Thyroid gland (tissue), 4 donors: ENCODE measurements at regions not wholly inside any gene's neighbourhood (a gene's known extent, or its start where the extent isn't known, plus 50 kb on each side); places are given as distances from the start of the nearest gene placed in this dataset.

ENCODE experiments used
- DNase-seq, 2 donors: peaks; one replicate each; pipeline ENCODE4 v3.0.0-alpha.2; 2019
- H3K27ac ChIP-seq, 3 donors: fragments of 200-600 bp; sonication (generic); 1 replicate in 2 of 3; 2 replicates in 1 of 3; pipeline ENCODE4 v1.5.1; 2016 to 2019; ENCODE audit warnings: mild to moderate bottlenecking in 1 of 3, moderate library complexity in 1 of 3
- H3K27me3 ChIP-seq: fragments of 200-600 bp; sonication (generic); one replicate; pipeline ENCODE4 v1.5.1; 2019
- H3K36me3 ChIP-seq, 2 donors: fragments of 200-600 bp; sonication (generic); one replicate each; pipeline ENCODE4 v1.5.1; 2016 to 2019
- H3K4me1 ChIP-seq, 2 donors: fragments of 200-600 bp; sonication (generic); one replicate each; pipeline ENCODE4 v1.5.1; 2017 to 2019
- H3K4me3 ChIP-seq, 3 donors: fragments of 200-600 bp; sonication (generic); replicated peaks in 1 of 3; 1 replicate in 2 of 3; 2 replicates in 1 of 3; pipeline ENCODE4 v1.5.1; 2016; ENCODE audit warnings: mild to moderate bottlenecking in 1 of 3
- H3K9me3 ChIP-seq: fragments of 200-600 bp; sonication (generic); one replicate; pipeline ENCODE4 v1.5.1; 2017
- POLR2A ChIP-seq, 2 donors: fragments of 450-650 bp; IDR thresholded peaks; one replicate each; pipeline ENCODE4 v1.6.1; 2017; ENCODE audit warnings: antibody characterized with exemption in 2 of 2, mild to moderate bottlenecking in 2 of 2, moderate library complexity in 1 of 2
- WGBS, 2 donors: methylation state at CpG; one replicate each; pipeline ENCODE4 v1.1.5; 2017; 5-methylcytosine and 5-hydroxymethylcytosine counted together
- intact Hi-C: fragments of 100-400 bp; cut with DNase I; formaldehyde crosslinking; loops from one replicate; pipeline ENCODE4 v1.15.1; 2023
- TF ChIP-seq, protein P1 (sequence below), 6 experiments: fragments of 200-600 bp in 3 of 6; fragments of 450-650 bp in 3 of 6; sonication (generic) in 3 of 6; IDR thresholded peaks; one replicate each; pipeline ENCODE4 v1.5.1; 2016 to 2019; ENCODE audit warnings: antibody characterized with exemption in 6 of 6, mild to moderate bottlenecking in 2 of 6, inconsistent platforms in 1 of 6, moderate library complexity in 1 of 6

DNA sequence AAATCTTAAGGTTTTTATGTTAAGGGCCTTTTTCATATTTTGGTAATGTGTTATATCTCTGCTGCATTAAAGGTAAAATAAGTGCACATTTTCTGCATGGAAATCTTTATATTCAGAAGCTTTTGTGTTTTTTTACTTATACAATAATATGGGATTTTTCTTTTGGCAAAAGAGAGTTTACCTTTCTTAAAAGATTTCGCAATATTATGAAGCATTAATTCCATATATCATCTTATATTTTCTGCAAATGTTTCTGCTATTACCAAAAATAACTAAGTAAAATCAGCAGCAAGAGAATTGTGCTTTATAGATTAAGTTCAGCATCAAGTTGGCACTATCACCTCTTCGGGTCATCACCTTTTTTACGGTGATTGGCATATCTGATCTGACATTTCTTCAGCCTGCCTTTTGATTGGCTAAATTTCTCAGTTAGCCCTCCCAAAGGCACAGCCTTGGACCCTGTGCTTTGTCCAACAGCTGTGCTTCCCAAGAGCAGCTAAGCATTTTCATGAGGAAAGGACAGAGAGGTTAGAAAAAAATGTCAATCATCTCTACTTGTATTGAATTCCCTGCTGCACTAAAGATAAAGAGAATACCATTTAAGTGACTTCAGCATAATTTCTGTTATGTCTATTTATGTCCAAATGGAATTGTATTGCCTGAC, 767.1 kb upstream of the PRMT6 start:
- Histone ChIP-seq H3K27me3 (no peaks in the 10 kb centered on the region), H3K9me3 (no peaks in the 10 kb centered on the region), H3K36me3 (no peaks in the 10 kb centered on the region), H3K4me3 (no peak overlapping the region), H3K4me1 (no peaks in the 10 kb centered on the region), H3K27ac (no peak overlapping the region)
- intact Hi-C loops = no loop called here
- DNase-seq = no peak
- no peak for TF ChIP-seq POLR2A (IDR thresholded peaks at IDR 0.05)
- TF ChIP-seq, protein P1, sequence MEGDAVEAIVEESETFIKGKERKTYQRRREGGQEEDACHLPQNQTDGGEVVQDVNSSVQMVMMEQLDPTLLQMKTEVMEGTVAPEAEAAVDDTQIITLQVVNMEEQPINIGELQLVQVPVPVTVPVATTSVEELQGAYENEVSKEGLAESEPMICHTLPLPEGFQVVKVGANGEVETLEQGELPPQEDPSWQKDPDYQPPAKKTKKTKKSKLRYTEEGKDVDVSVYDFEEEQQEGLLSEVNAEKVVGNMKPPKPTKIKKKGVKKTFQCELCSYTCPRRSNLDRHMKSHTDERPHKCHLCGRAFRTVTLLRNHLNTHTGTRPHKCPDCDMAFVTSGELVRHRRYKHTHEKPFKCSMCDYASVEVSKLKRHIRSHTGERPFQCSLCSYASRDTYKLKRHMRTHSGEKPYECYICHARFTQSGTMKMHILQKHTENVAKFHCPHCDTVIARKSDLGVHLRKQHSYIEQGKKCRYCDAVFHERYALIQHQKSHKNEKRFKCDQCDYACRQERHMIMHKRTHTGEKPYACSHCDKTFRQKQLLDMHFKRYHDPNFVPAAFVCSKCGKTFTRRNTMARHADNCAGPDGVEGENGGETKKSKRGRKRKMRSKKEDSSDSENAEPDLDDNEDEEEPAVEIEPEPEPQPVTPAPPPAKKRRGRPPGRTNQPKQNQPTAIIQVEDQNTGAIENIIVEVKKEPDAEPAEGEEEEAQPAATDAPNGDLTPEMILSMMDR (IDR thresholded peaks at IDR 0.05) = no peak
- WGBS, 2 donors = 83 to 88% methylated on average over 3 of the region's 3 CpGs

DNA sequence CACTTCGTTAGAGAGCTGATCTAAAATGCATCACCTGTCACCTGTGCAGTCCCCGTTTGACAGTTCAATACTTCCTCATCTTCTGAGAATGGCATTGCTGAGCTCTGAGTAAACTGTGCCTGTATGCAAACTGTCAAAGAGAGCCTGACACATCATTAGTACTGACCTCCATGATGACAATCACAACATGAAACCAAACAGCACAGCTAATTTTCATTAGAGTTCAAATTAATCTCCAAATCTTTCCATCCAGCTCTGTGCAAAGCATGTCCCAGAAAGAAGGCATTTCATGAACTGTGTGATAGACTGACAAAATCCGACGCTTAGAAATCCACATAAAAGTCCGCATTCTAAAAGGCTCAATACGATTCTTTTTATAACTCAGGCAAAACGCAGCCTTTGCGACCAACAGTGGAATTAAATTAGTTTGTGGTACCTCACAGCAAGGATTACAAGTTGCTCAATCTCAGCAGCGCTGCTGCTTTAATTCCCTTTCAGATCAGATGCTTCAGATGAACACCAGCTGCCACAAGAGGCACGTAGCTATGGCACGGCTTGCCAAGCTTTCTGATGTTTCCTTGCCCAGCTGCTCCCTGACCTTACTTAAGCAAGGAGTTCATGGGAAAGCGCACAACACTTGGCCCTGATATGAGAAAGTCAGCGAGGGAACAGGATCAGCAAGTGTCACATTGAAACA, 765.5 kb upstream of the PRMT6 start:
- no peak for DNase-seq

DNA sequence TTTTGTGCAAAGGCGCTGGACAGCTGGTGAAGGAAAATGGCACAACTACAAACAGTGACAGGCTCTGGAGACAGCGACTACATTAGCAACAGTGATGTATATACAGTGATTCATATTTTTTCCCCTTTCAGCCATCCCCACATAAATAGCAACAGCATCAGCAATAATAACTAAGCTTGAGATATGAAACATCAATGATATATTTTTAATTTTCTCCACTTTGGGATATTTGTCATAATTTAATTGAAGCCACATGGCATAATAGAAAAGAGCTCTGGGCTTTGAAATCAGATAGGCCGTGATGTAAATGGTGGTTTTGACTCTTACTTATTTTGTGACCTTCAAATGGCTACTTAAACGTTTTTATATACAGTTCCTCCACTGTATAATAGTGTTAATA, 764.3 kb upstream of the PRMT6 start:
- TF ChIP-seq, protein P1 (IDR thresholded peaks at IDR 0.05) = no peak
- TF ChIP-seq POLR2A (IDR thresholded peaks at IDR 0.05) = no peak
- 78 to 81% methylated on average over 4 of the region's 4 CpGs for WGBS, 2 donors

More for the DNA sequence above, 765.5 kb upstream of the PRMT6 start:
- no peak overlapping the region for H3K4me3 ChIP-seq
- H3K27ac ChIP-seq = no peak overlapping the region
- TF ChIP-seq POLR2A (IDR thresholded peaks at IDR 0.05) = no peak
- TF ChIP-seq, protein P1 (IDR thresholded peaks at IDR 0.05) = no peak
- intact Hi-C loops = no loop called here
- 76 to 78% methylated on average over 13 of the region's 13 CpGs for WGBS, 2 donors
- no peaks in the 10 kb centered on the region for H3K27me3 ChIP-seq
- no peaks in the 10 kb centered on the region for H3K9me3 ChIP-seq
- no peaks in the 10 kb centered on the region for H3K4me1 ChIP-seq
- H3K36me3 ChIP-seq = no peaks in the 10 kb centered on the region

DNA sequence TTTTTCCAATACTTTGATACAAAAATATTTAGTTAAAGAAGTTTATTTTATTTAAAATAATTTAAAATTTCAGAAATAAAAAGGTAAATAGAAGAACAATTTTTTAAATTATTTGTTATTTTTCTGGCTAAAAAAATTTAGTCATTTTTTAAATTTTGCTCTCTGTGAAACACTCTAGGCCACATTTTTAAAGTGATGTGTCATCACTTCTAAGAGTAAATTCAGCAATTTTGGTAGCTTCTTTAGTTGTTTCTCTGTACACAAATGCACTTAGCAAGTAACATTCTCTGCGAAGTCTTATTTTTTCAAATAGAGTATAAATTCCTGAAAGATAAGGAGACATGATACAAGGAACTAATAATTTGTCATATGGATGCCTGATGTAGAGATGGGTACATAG, 760.0 kb upstream of the PRMT6 start:
- no peaks in the 10 kb centered on the region for H3K27me3 ChIP-seq

More for the DNA sequence above, 764.3 kb upstream of the PRMT6 start:
- Histone ChIP-seq H3K9me3 (no peaks in the 10 kb centered on the region), H3K4me3 (no peak overlapping the region), H3K27me3 (no peaks in the 10 kb centered on the region), H3K36me3 (no peaks in the 10 kb centered on the region), H3K4me1 (no peaks in the 10 kb centered on the region), H3K27ac (no peak overlapping the region)
- no peak for DNase-seq
- intact Hi-C loops = no loop called here

More for the DNA sequence above, 760.0 kb upstream of the PRMT6 start:
- H3K4me3 ChIP-seq = no peak overlapping the region
- no peaks in the 10 kb centered on the region for H3K4me1 ChIP-seq
- no peaks in the 10 kb centered on the region for H3K9me3 ChIP-seq
- WGBS, 2 donors = 95 to 97% methylated on average over 1 of the region's 1 CpG
- intact Hi-C loops = no loop called here
- no peaks in the 10 kb centered on the region for H3K36me3 ChIP-seq
- H3K27ac ChIP-seq = no peak overlapping the region
- no peak for DNase-seq
- TF ChIP-seq, protein P1 (IDR thresholded peaks at IDR 0.05) = no peak
- TF ChIP-seq POLR2A (IDR thresholded peaks at IDR 0.05) = no peak
